ENCODE measurements at regions not wholly inside any gene's neighbourhood (a gene's known extent, or its start where the extent isn't known, plus 50 kb on each side); places are given as distances from the start of the nearest gene placed in this dataset.

GRCh38 chr17:79501910-79502309, 108.9 kb downstream of the RBFOX3 start:
- DNase-seq, result no peak

DNA sequence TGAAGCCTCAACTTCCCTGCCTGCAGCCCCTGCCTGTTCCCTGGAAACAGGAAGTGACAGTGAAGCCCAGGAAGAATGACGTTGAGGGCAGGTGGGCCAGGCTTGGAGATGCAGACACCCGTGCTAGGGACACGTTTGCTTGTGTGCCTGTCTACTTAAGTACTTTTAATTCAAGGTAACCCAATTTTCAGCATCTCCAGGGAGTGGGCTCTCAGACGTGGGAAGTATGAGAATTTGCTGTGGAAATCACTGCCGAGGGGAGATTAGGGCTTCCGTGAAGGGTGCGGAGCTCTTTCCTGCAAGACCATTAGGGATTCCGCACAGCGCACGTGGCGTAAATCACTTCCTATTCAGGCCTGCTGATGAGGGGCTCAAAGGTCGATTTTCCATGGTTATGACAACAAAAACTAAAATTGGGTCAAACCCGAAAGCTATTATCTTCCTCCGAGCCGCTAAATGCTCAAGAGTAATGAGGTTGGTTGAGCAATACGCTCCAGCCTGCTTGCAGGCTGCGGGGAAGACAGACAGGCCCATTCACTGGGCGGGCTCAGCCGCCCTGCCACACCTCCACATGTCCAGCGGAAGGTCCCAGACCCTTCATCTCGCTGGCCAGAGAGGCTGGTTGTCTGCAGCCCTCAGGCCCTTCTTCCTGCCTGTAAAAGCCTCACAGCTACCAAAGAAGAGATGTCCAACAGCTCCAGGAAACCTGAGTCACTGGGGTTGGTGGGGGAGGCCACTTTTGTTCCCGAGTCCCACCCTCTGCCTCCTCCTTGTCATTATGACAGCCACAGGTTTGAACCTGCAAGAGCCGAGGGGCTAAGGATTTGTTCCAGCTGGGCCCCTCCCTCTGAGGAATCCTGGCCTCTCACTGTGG, 109.9 kb downstream of the RBFOX3 start:
- no peak for DNase-seq

DNA sequence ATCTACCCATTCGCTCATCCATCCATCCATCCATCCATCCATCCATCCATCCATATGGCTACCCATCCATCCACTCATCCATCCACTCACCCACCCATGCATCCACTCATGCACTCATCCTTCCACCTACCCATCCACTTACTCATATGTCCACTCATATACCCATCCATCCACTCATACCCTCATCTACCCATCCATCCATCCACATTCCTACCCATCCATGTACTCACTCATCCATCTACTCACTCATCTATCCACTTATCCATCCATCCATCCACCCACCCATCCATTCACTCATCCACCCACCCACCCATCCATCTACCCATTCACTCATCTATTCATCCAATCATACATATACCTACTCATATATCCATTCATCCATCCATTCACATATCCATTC, 112.0 kb downstream of the RBFOX3 start:
- no peak for DNase-seq

GRCh38 chr17:79497777-79498348, 113.0 kb downstream of the RBFOX3 start:
- DNase-seq, result no peak

DNA sequence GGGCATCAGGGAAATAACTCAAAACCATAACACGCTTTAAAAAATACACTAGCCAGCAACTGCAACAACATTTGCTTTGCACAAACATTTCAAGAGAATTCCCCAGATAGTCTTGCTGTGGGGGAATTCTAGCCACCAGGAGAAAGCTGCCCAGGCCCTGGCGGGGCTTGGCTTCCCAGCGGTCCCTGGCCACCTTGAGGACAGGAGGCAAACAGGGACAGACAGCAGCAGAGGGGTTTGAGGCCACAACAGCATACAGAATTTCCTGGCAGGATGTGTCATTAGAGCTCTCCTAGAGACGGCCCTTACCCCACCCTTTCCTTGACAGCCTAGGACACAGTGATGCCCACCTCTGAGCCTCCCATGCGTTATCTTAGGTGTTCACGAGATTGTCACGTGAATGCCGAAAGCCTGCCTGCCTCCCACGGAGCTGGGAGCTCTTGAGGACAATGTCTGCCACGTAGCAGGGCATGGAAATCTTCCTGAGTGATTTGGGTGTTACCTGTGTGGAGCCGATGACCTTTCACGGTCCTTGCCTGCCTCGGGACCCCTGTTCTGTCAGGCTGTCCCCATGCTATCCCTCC, 114.3 kb downstream of the RBFOX3 start:
- DNase-seq, result no peak

DNA sequence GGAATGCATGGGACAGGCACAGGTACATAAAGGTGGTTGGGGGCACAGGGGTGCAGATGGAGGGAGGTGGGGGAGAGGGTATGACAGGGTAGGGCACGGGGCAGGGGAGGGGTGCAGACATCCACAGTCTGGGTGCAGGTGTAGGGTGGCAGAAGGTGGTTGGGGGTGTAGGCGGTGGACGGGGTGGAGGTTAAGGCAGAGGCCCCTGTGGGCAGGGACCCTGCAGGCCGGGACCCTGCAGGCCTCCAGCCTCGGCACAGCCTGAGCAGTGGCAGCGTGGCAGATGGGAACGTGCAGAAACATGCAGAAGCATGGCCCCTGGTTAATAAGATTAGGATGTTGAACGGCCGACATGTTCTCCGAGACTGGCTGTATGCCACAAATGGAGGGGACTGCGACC, 115.2 kb downstream of the RBFOX3 start:
- DNase-seq, result no peak

- DNase-seq, result no peak
Observed at GRCh38 chr17:79491006-79491405, 119.8 kb downstream of the RBFOX3 start.

DNA sequence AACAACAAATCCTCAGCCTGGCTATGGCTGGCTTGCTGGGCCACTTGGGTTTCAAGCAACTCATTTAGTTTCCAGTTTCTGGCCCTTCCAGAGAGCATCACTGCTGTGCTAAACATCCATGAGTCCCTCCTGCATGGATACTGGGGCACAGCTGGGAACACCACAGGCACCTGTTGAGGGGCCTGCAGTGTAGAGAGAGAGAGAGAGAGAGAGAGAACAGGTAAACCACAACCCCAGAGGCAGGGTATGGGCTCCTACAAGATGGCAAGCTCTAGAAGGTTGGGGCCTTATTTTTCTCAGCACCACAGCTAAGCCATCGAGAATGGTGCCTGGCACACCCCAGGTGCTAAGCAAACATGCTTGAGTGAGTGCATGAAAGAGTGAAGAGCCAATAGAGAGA, 120.3 kb downstream of the RBFOX3 start:
- DNase-seq, result no peak

DNA sequence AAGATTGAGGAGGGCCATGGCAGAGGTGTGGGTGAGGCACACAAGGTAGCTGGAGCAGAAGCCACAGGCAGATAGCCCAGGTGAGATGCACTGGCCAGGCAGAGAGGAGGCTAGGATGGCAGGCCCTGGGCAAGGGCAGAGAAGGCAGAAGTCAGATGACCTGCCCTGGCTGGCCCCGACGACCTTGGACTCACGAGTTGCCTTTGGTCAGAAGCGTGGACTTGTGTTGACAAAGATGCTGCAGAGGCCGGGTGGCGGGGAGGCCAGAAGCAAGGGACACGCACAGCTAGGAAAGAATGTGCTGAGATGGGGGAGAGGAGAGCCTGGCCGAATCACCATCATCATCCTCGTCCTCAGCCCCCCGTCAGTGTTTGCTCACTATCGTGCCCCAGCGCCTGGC, 123.7 kb downstream of the RBFOX3 start:
- no peak for DNase-seq

DNA sequence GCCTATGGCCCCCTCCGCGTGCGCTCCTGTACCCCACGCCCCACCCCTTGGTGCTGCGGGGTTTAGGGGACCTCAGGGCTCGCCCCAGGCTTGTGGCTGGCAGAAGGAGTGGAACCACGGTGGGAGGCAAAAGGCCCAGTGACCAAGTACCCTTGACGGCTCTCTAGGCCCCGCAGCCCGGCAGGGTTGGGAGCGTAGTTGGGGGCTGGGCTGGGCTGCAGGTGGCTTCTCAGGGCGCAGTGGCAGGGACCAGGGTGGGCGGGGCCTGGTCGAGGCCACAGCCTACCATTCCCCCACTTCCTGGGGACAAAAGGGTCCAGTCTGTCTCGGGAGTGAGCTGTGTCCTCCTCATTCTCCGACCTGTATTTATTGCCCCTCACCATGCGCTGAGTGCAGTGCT, 124.9 kb downstream of the RBFOX3 start:
- no peak for DNase-seq

DNA sequence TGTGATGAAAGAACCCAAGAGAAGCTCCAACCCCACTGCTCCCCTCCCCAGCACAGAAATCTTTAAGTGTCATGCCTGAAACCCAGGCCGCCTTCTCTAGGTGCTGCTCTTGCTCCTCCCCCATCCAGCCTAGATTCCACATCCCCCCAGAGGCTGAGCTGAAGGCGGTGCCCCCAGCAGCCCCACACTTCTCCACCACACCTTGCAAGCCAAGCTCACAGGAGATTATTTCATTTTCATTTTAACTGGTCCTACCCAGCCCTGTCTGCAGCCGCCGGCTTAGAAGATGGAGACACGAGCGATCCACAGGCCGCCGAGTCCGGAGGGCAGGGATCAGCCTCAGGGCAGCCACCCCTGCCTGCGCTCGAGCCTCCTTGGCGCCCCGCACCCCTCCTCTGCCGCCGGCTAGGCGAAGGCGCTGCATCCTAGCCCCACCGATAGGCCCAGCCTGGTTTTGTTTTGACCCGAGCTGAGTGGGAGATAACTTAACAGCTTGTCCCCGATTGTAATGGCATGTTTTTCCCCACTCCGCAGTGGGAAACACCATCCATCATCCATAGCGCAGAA, 125.3 kb downstream of the RBFOX3 start:
- DNase-seq, result no peak

GRCh38 chr17:79484600-79485418, 126.0 kb downstream of the RBFOX3 start:
- DNase-seq, result no peak

DNA sequence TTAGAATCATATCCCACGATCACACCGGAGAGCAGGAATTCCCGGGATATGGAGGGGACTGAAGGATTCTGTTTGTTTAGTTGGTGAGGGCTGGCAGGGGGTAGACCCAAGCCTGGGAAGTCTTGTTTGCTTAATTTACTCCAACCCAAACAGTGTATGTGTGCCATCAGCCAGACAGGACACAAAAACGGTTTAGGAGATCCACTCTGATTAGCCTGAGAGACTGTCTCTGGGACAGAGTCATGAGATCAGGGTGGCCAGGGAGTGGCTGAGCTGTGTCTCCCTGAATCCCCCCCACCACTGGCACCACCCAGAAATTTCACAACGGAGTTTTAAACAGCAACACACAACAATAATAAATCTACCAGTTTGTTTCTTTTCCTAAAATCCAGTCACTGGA, 127.0 kb downstream of the RBFOX3 start:
- DNase-seq, result no peak

DNA sequence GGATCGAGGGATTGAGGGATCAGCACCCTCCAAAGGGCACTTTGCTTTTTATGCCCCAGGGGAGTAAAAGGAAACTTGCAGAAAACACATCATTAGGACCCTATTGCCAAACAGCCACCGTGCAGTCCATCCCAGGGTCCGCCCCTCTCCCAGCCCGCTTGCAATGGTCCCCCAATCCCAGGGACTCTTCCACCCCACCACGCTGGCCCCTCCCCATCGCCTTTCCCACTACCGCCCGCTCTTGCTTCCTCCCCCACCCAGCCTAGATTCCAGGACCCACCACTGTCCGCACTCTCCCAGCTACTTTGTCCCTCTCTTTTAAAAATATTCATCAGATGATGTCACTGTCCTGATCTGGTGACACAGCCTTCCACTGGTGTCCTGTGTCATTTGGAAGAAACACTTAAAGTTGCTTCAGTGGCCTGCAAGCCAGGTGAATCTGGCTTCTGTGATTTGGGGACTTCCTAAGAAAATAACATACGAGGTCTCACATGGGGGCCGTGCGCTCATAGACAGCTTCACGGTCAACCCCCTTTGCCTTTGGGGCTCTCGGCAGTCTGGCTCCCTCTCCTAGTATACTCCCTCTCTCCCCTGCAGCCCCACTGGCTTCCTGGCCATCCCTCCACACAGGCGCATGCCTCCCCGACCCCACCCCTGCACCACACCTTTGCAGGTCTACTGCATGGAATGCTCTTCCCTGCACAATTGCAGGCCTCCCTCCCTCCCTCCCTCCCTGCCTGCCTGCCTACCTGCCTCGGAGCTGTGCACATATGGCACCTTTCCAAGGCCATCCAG, 127.9 kb downstream of the RBFOX3 start:
- DNase-seq, result no peak

DNA sequence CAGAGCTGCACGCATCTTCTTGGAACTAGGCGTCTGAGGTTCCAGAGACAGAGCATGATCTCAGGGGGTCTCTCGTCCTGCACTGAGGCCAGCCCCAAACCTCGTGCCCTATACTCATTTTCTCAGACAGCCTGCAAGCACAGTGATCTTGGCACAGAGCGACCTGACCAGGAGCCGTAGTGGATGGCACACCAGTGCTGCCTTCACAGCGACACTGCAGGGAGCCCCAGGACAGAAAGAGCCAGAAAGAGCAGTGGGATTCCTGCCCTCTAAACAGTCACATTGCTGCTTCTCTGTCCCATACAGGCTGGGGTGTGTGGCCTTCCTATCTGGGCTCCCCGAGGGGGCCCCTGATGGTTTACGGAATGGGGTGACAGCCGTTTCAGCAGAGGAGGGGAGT, 131.0 kb downstream of the RBFOX3 start:
- no peak for DNase-seq

DNA sequence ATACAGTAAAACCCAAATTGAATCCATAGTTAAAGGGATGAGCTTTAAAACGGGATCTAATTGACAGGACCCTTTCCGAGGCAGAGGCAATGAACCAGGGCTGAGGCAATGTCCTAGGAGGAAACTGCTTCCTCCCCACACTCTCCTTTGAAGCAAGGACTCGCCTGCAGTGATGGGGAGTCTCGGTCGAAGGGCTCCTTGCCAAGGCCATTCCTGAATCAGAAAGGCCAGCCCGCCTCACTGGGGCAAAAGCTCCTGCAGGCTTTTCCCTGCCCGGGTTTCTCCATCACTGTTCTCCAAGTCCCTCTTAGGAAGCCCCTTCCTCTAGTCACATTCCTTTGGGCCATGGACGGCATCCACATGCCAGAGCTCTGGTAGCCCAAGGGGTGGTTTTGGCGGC, 132.0 kb downstream of the RBFOX3 start:
- no peak for DNase-seq

DNA sequence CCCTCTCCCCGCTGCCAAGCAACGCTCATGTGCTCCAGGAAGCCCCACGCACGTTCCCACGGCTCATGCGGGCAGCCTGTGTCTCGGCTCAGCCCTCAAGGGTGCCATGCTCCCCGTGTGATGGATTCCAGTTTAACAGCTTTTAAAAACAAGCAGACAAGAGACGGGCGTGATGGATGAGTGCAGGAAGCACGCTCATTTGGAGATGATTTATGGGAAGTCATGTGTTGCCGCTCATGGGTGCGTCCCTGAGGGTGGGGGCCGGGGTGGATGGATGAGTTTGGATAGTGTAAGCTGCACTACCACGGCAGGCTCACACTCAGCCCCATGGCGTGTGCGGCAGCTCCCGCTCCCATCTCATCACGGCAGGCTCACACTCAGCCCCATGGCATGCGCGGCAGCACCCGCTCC, 132.8 kb downstream of the RBFOX3 start:
- DNase-seq, result no peak

DNA sequence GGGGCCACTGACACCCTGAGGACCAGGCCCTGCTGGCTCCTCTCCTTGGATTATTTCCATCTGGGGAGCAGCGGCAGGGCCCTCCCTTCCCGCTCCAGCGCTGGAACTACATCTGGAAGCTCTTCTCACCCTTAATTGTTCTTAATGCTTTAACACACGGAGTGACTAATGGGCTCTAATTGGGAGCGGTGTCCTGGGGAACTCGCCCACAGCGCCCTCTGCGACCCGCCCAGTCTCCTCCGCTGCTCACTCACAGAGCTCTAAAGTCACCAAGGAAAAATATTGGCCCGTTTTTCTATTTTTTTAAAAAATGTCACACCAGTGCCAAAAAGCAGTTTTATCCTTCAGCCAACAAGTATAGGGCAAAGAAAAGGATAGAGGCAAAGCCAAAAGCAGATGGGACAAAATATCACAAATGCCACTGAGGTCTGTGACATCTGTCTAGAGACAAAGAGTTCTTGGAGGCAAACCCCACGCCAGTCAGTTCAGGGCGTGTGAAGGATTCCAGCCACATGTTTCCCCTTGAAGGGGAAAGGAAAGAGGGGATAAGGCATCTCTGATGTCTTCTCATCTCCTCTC, 134.7 kb downstream of the RBFOX3 start:
- no peak for DNase-seq

- DNase-seq, result peak; percentile 61
Observed at GRCh38 chr17:79473876-79474440, 136.9 kb downstream of the RBFOX3 start.

DNA sequence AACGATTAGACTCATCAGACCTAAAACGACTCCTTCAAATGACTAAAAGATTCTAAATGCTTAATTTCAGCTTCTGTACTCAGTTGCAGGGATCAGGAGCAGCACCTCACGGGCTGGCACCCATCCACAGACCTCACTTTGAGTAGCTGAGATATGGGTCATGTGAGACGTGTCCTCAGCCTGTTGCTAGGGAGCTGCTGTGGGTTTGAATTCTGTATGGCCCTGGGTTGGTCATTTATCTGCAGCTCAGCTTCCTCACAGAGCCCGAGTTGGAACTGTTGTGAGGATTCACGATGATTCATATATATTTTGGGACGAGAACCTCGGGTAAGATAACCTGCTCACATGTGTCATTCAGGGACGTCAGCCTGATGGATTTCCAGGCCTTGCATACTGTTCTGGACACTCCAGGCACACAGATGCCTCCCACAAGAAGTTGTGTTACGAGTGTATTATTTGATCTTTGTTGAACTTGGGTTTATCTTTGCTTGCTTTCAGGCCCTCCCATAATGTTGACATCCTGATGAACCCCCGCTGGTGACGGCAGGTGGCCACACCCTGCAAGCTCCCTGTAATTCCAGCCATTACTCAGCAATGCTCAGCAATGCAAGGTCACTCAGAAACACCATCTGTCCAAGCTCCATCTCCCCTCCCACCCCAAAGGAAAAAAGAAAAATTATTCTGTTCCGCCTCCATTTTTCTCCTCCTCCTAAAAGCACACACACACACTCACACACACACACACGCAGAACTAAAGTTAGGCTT, 137.6 kb downstream of the RBFOX3 start:
- DNase-seq, result peak; percentile 19
